ENCODE measurements at regions not wholly inside any gene's neighbourhood (a gene's known extent, or its start where the extent isn't known, plus 50 kb on each side); places are given as distances from the start of the nearest gene placed in this dataset.

DNA sequence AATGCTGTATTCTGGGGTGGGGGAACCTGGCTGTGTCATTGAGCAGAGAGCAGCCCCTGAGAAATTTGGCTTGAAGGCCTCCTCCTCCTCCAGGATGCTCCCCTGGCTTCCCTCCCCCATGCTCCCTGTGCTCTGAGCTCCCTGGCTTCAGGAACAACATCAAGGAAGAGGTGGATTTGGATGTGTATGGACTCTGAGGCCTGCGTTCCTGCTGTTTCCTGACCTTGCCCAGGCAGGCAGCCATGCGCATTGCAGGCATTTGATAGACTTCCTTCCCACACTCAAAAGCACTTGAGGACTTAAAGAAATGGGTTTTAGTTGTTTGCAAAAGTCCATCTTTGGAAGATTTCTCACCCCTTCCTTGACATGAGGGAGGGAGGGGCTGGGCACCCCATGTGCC is 1317.1 kb downstream of the BRD1 start:
- intact Hi-C loops (cut with DNase I; ENCODE audit: low total_unique reads) = no loop called here
- no peaks in the 10 kb centered on the region for H3K36me3 ChIP-seq
- no peaks in the 10 kb centered on the region for H3K9me3 ChIP-seq
- no peaks in the 10 kb centered on the region for H3K4me1 ChIP-seq
- H3K4me3 ChIP-seq = no peak overlapping the region
- peaks cover 0 to 28% (median 3%) of the 10 kb centered on the region in 3 donors for H3K27me3 ChIP-seq
- no peak for DNase-seq
- WGBS, 5 donors = 65 to 100% (median 83%) methylated on average over 2 of the region's 2 CpGs
- no peak for TF ChIP-seq CTCF (IDR thresholded peaks at IDR 0.05)
- TF ChIP-seq POLR2AphosphoS5 (IDR thresholded peaks at IDR 0.05) = no peak
- no peak for TF ChIP-seq EP300 (IDR thresholded peaks at IDR 0.05)
- no peak for TF ChIP-seq POLR2A (IDR thresholded peaks at IDR 0.05)
- no peak overlapping the region for H3K27ac ChIP-seq

- intact Hi-C loops (cut with DNase I; ENCODE audit: low total_unique reads) = no loop called here
- Histone ChIP-seq H3K27ac (no peak overlapping the region), H3K9me3 (no peaks in the 10 kb centered on the region), H3K4me1 (no peaks in the 10 kb centered on the region), H3K36me3 (no peaks in the 10 kb centered on the region), H3K4me3 (no peak overlapping the region), H3K27me3 (peaks cover 0 to 48% (median 3%) of the 10 kb centered on the region in 3 donors)
- TF ChIP-seq EP300 (IDR thresholded peaks at IDR 0.05) (no peak), CTCF (IDR thresholded peaks at IDR 0.05) (no peak), POLR2A (IDR thresholded peaks at IDR 0.05) (no peak), POLR2AphosphoS5 (IDR thresholded peaks at IDR 0.05) (no peak)
- no peak for DNase-seq
- WGBS, 5 donors = 66 to 76% (median 72%) methylated on average over 7 to 23 of the region's 23 CpGs
Measured at GRCh38 chr22:48507595-48508350, 1319.9 kb downstream of the BRD1 start.

DNA sequence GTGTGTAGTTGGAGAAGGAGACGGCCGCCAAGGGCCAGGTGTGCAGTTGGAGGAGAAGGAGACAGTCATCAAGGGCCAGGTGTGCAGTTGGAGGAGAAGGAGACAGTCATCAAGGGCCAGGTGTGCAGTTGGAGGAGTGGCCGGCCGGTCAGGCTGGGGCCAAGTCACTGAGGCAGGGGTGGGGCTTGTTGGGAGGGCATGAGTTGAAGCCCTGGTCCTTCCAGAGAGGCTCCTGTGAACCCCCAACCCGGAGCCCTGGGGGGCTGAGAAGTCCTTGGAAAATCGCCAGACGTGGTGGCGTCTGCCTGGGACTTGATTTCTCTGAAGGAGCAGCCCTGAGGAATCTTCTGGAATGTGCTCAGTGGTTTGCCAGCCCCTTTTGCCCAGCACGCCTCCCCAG is 1320.5 kb downstream of the BRD1 start:
- Histone ChIP-seq H3K4me1 (no peaks in the 10 kb centered on the region), H3K27ac (no peak overlapping the region), H3K27me3 (peaks cover 0 to 54% (median 3%) of the 10 kb centered on the region in 3 donors), H3K4me3 (no peak overlapping the region), H3K9me3 (no peaks in the 10 kb centered on the region), H3K36me3 (no peaks in the 10 kb centered on the region)
- 65 to 83% (median 76%) methylated on average over 6 to 9 of the region's 9 CpGs for WGBS, 5 donors
- intact Hi-C loops (cut with DNase I; ENCODE audit: low total_unique reads) = no loop called here
- DNase-seq = no peak
- TF ChIP-seq POLR2AphosphoS5 (IDR thresholded peaks at IDR 0.05) = no peak
- no peak for TF ChIP-seq POLR2A (IDR thresholded peaks at IDR 0.05)
- TF ChIP-seq CTCF (IDR thresholded peaks at IDR 0.05) = no peak
- no peak for TF ChIP-seq EP300 (IDR thresholded peaks at IDR 0.05)

- no peak for DNase-seq
- Histone ChIP-seq H3K9me3 (no peaks in the 10 kb centered on the region), H3K4me1 (no peaks in the 10 kb centered on the region), H3K36me3 (no peaks in the 10 kb centered on the region), H3K27ac (no peak overlapping the region), H3K27me3 (peaks cover 0 to 59% (median 3%) of the 10 kb centered on the region in 3 donors), H3K4me3 (no peak overlapping the region)
- intact Hi-C loops (cut with DNase I; ENCODE audit: low total_unique reads) = no loop called here
- TF ChIP-seq POLR2AphosphoS5 (IDR thresholded peaks at IDR 0.05) = no peak
- no peak for TF ChIP-seq CTCF (IDR thresholded peaks at IDR 0.05)
- no peak for TF ChIP-seq POLR2A (IDR thresholded peaks at IDR 0.05)
- no peak for TF ChIP-seq EP300 (IDR thresholded peaks at IDR 0.05)
- 82 to 93% (median 87%) methylated on average over 16 to 17 of the region's 17 CpGs for WGBS, 5 donors
Measured at GRCh38 chr22:48506506-48507145, 1321.0 kb downstream of the BRD1 start.
